Astrocyte (in vitro differentiated cells and primary cell): ENCODE measurements at regions not wholly inside any gene's neighbourhood (a gene's known extent, or its start where the extent isn't known, plus 50 kb on each side); places are given as distances from the start of the nearest gene placed in this dataset.

Experiments
- DNase-seq: peaks from one replicate; pipeline ENCODE4 v3.0.0-alpha.2; 2010; ENCODE audit warnings: low read depth
- FAIRE-seq: peaks from 2 replicates; lab custom pipeline; 2011; peaks lifted over from hg19 to GRCh38; lab: Jason Lieb, UNC
- H2AFZ ChIP-seq: 2 replicates; pipeline ENCODE4 v1.6.0; 2012; ENCODE audit warnings: low read depth, low read length, inconsistent platforms
- H3K27ac ChIP-seq: 2 replicates; pipeline ENCODE4 v1.5.1; 2011; ENCODE audit warnings: low read depth, low read length, inconsistent platforms
- H3K27me3 ChIP-seq: 2 replicates; pipeline ENCODE4 v1.6.0; 2011; ENCODE audit warnings: low read length, inconsistent platforms; ENCODE audit not compliant: insufficient read depth
- H3K36me3 ChIP-seq: 2 replicates; pipeline ENCODE4 v1.5.1; 2011; ENCODE audit warnings: low read length, inconsistent platforms; ENCODE audit not compliant: insufficient read depth
- H3K4me1 ChIP-seq: 2 replicates; pipeline ENCODE4 v1.5.1; 2011; ENCODE audit warnings: low read length, inconsistent platforms; ENCODE audit not compliant: insufficient read depth
- H3K4me2 ChIP-seq: 2 replicates; pipeline ENCODE4 v1.6.0; 2012; ENCODE audit warnings: low read length, inconsistent platforms
- H3K4me3 ChIP-seq: 2 replicates; pipeline ENCODE4 v1.5.1; 2011; ENCODE audit warnings: low read depth, mild to moderate bottlenecking, low read length, inconsistent platforms; ENCODE audit not compliant: insufficient read depth
- H3K79me2 ChIP-seq: 2 replicates; pipeline ENCODE4 v1.6.0; 2012; ENCODE audit warnings: mild to moderate bottlenecking, low read length, inconsistent platforms; ENCODE audit not compliant: insufficient read depth
- H3K9ac ChIP-seq: 2 replicates; pipeline ENCODE4 v1.6.0; 2012; ENCODE audit warnings: mild to moderate bottlenecking, low read length, inconsistent platforms
- H3K9me3 ChIP-seq: 2 replicates; pipeline ENCODE4 v1.5.1; 2012; ENCODE audit warnings: low read depth, mild to moderate bottlenecking, low read length, inconsistent platforms; ENCODE audit not compliant: insufficient read depth
- H4K20me1 ChIP-seq: 2 replicates; pipeline ENCODE4 v1.6.0; 2012; ENCODE audit warnings: low read length, inconsistent platforms; ENCODE audit not compliant: insufficient read depth
- H3K27ac Mint-ChIP-seq: one replicate; pipeline ENCODE4 v1.8.0; 2021; ENCODE audit warnings: mild to moderate bottlenecking, mixed read lengths; ENCODE audit not compliant: unreplicated experiment
- H3K27me3 Mint-ChIP-seq: one replicate; pipeline ENCODE4 v1.8.0; 2021; ENCODE audit warnings: low read depth, mixed read lengths; ENCODE audit not compliant: unreplicated experiment
- H3K36me3 Mint-ChIP-seq: one replicate; pipeline ENCODE4 v1.8.0; 2021; ENCODE audit warnings: low read depth, mixed read lengths; ENCODE audit not compliant: unreplicated experiment
- H3K4me1 Mint-ChIP-seq: one replicate; pipeline ENCODE4 v1.8.0; 2021; ENCODE audit warnings: low read depth, mixed read lengths; ENCODE audit not compliant: unreplicated experiment
- H3K4me3 Mint-ChIP-seq: one replicate; pipeline ENCODE4 v1.8.0; 2021; ENCODE audit warnings: mild to moderate bottlenecking, moderate library complexity, mixed read lengths; ENCODE audit not compliant: unreplicated experiment
- H3K9me3 Mint-ChIP-seq: one replicate; pipeline ENCODE4 v1.8.0; 2021; ENCODE audit warnings: mild to moderate bottlenecking, mixed read lengths; ENCODE audit not compliant: unreplicated experiment
- EZH2 ChIP-seq: IDR thresholded peaks from 2 replicates; pipeline ENCODE4 v1.6.1; 2012; ENCODE audit warnings: mild to moderate bottlenecking, low read length, inconsistent platforms; ENCODE audit not compliant: insufficient read depth
- TF ChIP-seq, protein P1 (sequence below): IDR thresholded peaks from 2 replicates; pipeline ENCODE4 v1.5.1; 2011; ENCODE audit warnings: low read depth, mild to moderate bottlenecking, inconsistent platforms, low read length, moderate library complexity; ENCODE audit not compliant: insufficient read depth

GRCh38 chr17:33352526-33352925 lies 59.4 kb upstream of the ASIC2 start:
- no peaks in the 10 kb centered on the region for H3K4me1 Mint-ChIP-seq
- H3K4me2 ChIP-seq = no peak overlapping the region
- no peaks in the 10 kb centered on the region for H3K4me1 ChIP-seq
- no peak overlapping the region for H3K4me3 ChIP-seq
- no peaks in the 10 kb centered on the region for H3K9me3 Mint-ChIP-seq
- peaks cover 51% of the 10 kb centered on the region for H3K27me3 Mint-ChIP-seq
- no peak overlapping the region for H3K4me3 Mint-ChIP-seq
- H3K36me3 Mint-ChIP-seq = no peaks in the 10 kb centered on the region
- no peaks in the 10 kb centered on the region for H3K79me2 ChIP-seq
- no peaks in the 10 kb centered on the region for H3K27me3 ChIP-seq
- no peak overlapping the region for H3K27ac ChIP-seq
- H3K36me3 ChIP-seq = no peaks in the 10 kb centered on the region
- DNase-seq (no peak), FAIRE-seq (no peak)
- no peak overlapping the region for H2AFZ ChIP-seq
- H3K9ac ChIP-seq = no peak overlapping the region
- H3K27ac Mint-ChIP-seq = no peak overlapping the region
- H4K20me1 ChIP-seq = no peaks in the 10 kb centered on the region
- TF ChIP-seq EZH2 = no peak
- TF ChIP-seq, protein P1, sequence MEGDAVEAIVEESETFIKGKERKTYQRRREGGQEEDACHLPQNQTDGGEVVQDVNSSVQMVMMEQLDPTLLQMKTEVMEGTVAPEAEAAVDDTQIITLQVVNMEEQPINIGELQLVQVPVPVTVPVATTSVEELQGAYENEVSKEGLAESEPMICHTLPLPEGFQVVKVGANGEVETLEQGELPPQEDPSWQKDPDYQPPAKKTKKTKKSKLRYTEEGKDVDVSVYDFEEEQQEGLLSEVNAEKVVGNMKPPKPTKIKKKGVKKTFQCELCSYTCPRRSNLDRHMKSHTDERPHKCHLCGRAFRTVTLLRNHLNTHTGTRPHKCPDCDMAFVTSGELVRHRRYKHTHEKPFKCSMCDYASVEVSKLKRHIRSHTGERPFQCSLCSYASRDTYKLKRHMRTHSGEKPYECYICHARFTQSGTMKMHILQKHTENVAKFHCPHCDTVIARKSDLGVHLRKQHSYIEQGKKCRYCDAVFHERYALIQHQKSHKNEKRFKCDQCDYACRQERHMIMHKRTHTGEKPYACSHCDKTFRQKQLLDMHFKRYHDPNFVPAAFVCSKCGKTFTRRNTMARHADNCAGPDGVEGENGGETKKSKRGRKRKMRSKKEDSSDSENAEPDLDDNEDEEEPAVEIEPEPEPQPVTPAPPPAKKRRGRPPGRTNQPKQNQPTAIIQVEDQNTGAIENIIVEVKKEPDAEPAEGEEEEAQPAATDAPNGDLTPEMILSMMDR = no peak
- H3K9me3 ChIP-seq = peaks cover 3% of the 10 kb centered on the region

DNA sequence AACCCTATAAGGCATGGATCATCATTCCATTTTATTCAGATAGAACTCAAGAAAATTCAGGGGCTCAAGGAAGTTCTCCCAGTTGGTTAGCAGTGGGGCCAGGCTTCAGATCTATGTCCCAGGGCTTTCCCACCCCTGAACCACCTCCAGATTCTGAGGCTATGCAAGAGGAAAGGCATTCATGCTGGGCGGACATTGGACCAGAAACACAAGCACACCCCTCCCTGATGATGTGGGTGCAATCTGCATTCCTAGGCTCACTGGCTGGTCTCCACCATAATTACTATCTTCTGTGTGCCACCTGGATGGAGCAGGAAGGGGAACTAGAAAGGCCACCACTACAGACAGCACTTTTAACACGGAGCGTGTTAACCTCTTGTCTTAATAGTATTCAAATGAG lies 63.2 kb upstream of the ASIC2 start:
- TF ChIP-seq, protein P1 = no peak
- TF ChIP-seq EZH2 = no peak
- Mint-ChIP-seq H3K4me1 (no peaks in the 10 kb centered on the region), H3K9me3 (peaks cover 2% of the 10 kb centered on the region), H3K27me3 (peaks cover 60% of the 10 kb centered on the region), H3K4me3 (no peak overlapping the region), H3K27ac (no peak overlapping the region), H3K36me3 (no peaks in the 10 kb centered on the region)
- Histone ChIP-seq H4K20me1 (no peaks in the 10 kb centered on the region), H2AFZ (no peak overlapping the region), H3K9ac (no peak overlapping the region), H3K4me1 (no peaks in the 10 kb centered on the region), H3K4me2 (no peak overlapping the region), H3K36me3 (no peaks in the 10 kb centered on the region), H3K4me3 (no peak overlapping the region), H3K27me3 (no peaks in the 10 kb centered on the region), H3K79me2 (no peaks in the 10 kb centered on the region), H3K9me3 (peaks cover 3% of the 10 kb centered on the region), H3K27ac (no peak overlapping the region)
- DNase-seq (no peak), FAIRE-seq (no peak)

DNA sequence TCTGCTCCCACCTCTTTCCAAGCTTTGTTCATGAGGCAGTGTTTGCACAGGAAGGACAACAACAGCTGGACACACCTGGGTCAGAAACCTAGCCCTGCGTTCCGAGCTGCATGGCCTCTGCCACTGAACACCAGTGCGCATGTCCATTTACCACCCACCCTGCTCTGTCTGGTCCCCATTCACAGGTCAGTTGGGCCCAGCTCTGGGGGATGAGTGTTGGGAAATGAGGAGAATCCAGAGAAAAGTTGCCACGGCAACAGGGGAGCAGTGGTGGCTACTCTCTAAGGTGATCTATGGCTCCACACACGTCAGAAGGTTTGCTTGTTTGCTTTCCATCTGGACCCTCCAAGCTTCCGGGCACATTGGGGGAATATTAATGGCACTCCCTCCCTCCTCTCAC lies 70.4 kb upstream of the ASIC2 start:
- H3K27ac ChIP-seq = no peak overlapping the region
- H3K9ac ChIP-seq = no peak overlapping the region
- H3K36me3 ChIP-seq = no peaks in the 10 kb centered on the region
- H3K4me1 ChIP-seq = no peaks in the 10 kb centered on the region
- H3K4me3 ChIP-seq = no peak overlapping the region
- H3K4me3 Mint-ChIP-seq = no peak overlapping the region
- H3K27me3 ChIP-seq = no peaks in the 10 kb centered on the region
- no peak for TF ChIP-seq EZH2
- TF ChIP-seq, protein P1 = no peak
- H3K9me3 ChIP-seq = no peaks in the 10 kb centered on the region
- no peak overlapping the region for H3K27ac Mint-ChIP-seq
- no peak for DNase-seq
- FAIRE-seq = no peak
- H3K4me1 Mint-ChIP-seq = no peaks in the 10 kb centered on the region
- H3K9me3 Mint-ChIP-seq = peaks cover 3% of the 10 kb centered on the region
- H3K4me2 ChIP-seq = no peak overlapping the region
- H3K27me3 Mint-ChIP-seq = peaks cover 54% of the 10 kb centered on the region
- H3K36me3 Mint-ChIP-seq = no peaks in the 10 kb centered on the region
- no peak overlapping the region for H2AFZ ChIP-seq
- no peaks in the 10 kb centered on the region for H4K20me1 ChIP-seq
- H3K79me2 ChIP-seq = no peaks in the 10 kb centered on the region
